GM20000 (cell line): ENCODE measurements at regions not wholly inside any gene's neighbourhood (a gene's known extent, or its start where the extent isn't known, plus 50 kb on each side); places are given as distances from the start of the nearest gene placed in this dataset.

Experiments used
- DNase-seq: peaks from one replicate; pipeline ENCODE4 v3.0.0; 2012; ENCODE audit warnings: low spot score
- CTCF ChIP-seq: IDR thresholded peaks from 2 replicates; pipeline ENCODE4 v1.5.1; 2012; ENCODE audit warnings: mild to moderate bottlenecking, control low read depth; ENCODE audit errors: extremely low read depth, missing control alignments

DNA sequence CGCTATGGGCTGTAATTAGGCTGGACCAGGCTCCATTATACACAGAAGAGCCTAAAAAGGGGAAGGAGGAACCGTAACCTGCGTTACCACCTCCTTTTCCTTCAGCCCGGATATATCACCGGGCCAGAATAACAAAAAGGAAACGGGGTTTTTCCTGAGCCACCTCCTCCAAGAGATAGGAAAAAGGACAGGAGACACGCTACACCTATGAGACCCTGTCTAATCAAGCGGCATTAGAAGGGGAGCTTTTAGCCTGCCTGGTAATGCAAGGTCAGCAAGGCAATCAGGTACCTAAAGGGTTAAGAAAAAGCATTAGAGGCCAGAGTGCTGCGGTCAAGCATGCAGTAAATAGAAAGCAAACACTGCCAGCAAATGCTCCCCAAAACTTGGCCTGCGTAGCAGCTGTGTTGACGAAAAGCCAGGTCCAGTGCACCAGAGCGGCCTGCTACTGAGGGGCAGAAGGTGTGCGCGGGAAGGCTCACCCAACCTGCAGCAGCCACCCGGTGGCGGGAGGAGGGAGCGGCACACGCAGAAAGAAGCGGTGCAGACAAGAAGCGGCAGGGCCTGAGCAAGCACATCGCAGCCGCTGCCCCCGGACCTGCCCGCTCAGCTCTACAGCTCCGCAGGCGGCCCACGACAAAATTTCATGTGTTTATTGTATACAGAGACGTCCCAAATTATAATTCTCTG lies 1466.1 kb downstream of the UQCRFS1 start:
- TF ChIP-seq CTCF = no peak
- DNase-seq = no peak

DNA sequence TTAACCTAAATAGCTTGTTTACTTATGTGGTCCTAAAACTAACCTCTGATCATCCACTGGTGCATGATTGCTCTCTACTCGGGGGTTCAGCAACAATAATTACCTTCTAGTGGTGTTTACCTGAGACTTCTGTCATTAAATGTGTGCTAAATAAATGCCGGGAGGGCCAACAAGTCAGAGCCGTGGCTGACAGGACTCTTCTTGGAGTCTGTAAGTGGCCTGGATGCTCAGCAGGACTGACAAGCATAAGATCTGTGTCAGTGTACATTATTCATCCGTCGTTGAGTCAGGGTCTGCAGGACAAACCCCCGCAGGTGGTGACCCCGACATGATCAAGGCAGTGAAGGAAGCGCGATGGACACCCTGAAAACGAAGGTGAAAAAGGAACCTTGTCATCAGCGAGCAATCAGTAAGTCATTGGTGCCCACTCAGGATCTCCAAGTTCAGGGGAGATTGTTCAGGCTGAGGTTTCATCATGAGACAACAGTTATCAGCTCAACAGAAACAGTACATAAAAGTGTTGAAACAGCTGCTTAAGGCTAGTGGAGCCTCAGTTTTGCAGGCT lies 1466.9 kb downstream of the UQCRFS1 start:
- TF ChIP-seq CTCF = no peak
- no peak for DNase-seq

- no peak for TF ChIP-seq CTCF
- DNase-seq = no peak
These were observed 1467.8 kb downstream of the UQCRFS1 start for GRCh38 chr19:27744926-27745768.

- DNase-seq = no peak
- TF ChIP-seq CTCF = no peak
These were observed 1470.9 kb downstream of the UQCRFS1 start for GRCh38 chr19:27742041-27742440.

- DNase-seq = no peak
- no peak for TF ChIP-seq CTCF
These were observed 1471.7 kb downstream of the UQCRFS1 start for GRCh38 chr19:27741236-27741635.

DNA sequence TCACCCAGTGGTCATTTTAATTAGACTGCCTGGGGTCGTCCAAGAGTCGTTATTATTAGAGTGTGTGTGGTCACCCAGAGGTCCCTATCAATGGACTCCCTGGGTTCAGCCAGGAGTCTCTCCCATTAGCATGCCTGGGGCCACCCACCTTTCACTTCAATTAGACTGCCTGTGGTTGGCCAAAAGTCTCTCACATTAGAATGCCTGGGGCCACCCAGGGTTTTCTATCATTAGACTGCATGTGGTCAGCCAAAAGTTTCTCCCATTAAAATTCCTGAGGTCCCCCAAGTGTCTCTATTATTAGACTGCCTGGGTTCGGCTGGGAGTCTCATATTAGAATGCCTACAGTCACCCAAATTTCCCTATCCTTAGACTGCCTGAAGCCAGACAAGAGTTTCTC lies 1472.6 kb downstream of the UQCRFS1 start:
- TF ChIP-seq CTCF = no peak
- no peak for DNase-seq
